Hematopoietic multipotent progenitor cell (in vitro differentiated cells): ENCODE measurements at regions not wholly inside any gene's neighbourhood (a gene's known extent, or its start where the extent isn't known, plus 50 kb on each side); places are given as distances from the start of the nearest gene placed in this dataset.
A peak's percentile ranks its signal among the peaks of the same experiment; 100 is the strongest.

Source experiments
- DNase-seq, 3 donors: peaks; one replicate each; pipeline ENCODE4 v3.0.0-alpha.2; 2011 to 2015; ENCODE audit warnings: low read depth in 2 of 3, low spot score in 2 of 3

- DNase-seq = no peak
These were observed 1419.9 kb upstream of the TMEM132C start for GRCh38 chr12:126847005-126847629.

- no peak for DNase-seq
These were observed 1411.2 kb upstream of the TMEM132C start for GRCh38 chr12:126855768-126856167.

- DNase-seq = no peak
These were observed 1410.0 kb upstream of the TMEM132C start for GRCh38 chr12:126856958-126857357.

DNA sequence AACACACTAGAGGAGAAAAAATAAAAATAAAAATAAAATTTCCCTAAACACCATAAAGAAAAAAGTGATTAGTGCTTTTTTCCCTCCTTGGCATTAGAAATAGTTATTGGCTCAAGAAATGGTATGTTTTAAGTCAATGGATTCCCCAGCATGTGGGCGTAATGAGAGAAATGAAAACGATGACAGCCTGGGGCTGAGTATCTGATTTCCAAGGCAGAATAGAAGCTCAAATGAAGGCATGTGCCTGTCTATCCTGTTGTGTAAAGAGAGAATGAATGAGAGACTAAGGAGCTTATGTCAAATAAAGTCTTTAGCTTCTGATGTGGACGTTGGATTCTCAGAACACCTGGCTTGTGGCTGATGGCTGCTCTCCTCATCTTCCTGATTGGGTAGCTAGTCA is 1408.4 kb upstream of the TMEM132C start:
- DNase-seq = no peak

DNA sequence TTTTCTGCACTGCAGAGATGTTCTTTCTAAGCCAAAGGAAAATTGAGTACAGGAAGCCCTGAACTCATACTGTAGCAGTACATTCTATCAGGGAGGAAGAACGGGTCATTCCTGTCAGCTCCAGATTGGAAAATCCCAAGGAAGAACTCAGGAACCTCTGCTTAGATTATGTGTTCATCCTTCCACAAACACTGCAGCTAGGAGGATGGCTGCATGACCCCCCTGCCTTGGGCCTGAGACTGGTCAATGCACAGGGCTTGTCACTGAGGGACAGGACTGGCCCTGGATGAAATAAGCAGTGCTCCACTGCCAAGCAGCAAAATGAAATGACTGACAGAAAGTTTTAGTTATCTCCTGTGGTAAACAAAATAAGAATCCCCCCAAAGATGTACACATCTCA is 1406.8 kb upstream of the TMEM132C start:
- DNase-seq = no peak

DNA sequence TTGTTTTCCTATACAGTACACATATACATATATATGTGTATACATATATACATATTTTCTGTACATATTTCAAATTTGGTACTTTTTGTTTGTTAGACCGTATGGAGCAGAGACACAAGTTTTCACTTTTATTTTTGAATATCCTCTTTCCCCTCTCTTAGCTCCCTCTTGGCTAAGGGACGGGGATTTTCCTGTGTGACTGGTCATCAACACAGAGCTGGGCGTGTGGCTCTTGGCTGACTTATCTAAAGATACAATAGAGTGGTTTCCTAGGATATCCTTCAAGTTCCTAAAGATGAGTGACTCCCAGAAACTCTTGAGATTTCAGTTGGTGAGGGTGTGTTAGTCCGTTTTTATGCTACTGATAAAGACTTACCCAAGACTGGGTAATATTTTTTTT is 1404.5 kb upstream of the TMEM132C start:
- DNase-seq = no peak

DNA sequence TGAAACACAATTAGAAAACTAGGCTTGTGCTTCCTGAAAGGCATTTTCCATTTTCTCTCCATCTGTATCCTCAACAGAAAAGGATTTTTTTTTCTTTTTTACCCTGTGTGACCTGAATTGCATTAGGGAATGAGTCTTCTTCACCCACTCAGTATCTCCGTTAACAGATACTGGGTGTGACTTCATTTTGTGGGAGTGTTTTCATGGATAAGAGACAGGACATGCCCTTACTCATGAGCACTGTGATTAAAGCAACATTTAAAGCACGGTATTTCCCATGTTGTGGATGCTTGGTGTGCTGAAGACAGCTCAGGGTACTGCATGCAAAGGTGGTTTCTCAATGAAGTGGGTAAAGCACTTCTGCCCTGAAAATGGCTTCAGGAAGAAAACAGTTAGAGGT is 1397.3 kb upstream of the TMEM132C start:
- no peak for DNase-seq

- DNase-seq = no peak
These were observed 1393.3 kb upstream of the TMEM132C start for GRCh38 chr12:126873701-126874100.

- peak; percentile 11 to 46 (median 35) for DNase-seq
These were observed 1392.4 kb upstream of the TMEM132C start for GRCh38 chr12:126874427-126875026.

GRCh38 chr12:126879842-126880241 is 1387.1 kb upstream of the TMEM132C start:
- DNase-seq = no peak

DNA sequence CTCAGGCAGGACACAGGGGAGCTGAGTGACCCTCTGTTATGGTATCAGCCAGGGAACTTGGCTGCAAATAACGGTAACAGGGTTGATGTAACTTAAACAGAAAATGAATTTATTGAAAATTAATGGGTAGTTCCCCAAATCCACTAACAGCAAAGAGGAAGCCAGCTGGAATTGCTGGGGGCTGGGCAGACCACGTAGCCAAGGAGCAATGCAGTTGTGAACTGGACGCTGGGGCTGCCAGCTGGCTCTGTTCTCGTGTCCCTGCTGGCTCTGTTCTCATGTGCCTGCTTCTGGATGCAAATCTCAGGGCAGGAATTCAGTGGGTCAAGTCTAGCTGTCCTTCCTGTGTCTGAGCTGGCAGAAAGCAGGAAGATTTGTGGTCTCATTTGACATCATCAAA is 1383.3 kb upstream of the TMEM132C start:
- no peak for DNase-seq

DNA sequence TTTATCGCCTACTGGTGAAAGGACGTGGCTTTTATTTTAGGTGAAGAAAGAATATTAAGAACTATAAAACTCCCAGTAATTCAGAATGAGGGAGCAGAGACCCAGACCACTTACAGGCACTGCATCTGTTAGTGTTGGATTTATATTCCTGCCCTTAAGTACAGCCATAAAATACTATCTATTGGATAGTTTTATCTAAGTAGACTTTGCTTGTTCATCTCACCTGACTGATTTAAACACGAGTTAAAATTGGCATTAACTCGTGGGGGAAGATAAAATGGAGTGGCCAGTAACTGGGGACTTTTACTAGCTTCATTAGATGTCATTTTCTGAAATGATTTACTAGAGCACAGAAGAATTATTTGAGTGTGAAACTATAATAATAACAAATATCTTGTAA is 1377.5 kb upstream of the TMEM132C start:
- DNase-seq = no peak

DNA sequence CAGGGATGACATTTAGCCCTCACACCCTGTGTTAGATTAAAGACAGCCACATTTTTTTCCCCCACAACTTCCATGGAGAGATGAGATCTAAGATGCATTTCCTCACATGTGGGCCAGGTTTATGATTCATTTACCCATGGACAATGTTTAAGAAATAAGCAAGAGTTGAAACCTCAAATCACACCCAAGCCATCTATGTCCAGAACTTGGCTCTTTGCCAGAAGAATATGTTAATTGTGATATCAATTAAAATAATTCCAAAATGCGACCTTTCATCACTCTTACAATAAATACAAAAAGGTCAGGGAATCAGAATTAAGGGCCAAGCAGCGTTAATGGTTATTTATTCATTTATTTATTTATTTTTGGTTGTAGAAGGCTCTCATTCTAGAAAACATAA is 1376.9 kb upstream of the TMEM132C start:
- DNase-seq = no peak

DNA sequence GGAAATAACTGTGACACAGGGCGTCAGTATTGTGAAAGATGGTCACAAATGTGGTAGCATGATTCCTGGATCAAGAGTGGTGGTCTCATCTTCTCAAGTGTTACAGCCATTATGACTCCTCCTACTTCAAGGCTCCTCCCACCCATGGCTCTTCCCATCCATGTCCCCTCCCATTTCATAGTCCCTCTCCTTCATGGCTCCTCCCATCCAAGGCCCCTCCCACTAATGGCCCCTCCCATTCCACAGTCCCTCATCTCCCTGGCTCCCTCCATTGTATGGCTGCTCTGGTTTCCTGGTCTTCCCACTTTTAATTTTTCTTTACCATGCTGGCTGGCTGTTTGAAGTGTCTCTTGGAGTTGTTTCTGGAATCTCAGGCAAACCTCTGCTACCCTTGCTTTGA is 1375.2 kb upstream of the TMEM132C start:
- no peak for DNase-seq

GRCh38 chr12:126895951-126896913 is 1370.7 kb upstream of the TMEM132C start:
- DNase-seq = no peak

GRCh38 chr12:126897102-126897501 is 1369.9 kb upstream of the TMEM132C start:
- no peak for DNase-seq

GRCh38 chr12:126897778-126898177 is 1369.2 kb upstream of the TMEM132C start:
- DNase-seq = no peak

- DNase-seq = no peak
These were observed 1368.4 kb upstream of the TMEM132C start for GRCh38 chr12:126898562-126898961.

- DNase-seq = no peak
These were observed 1366.8 kb upstream of the TMEM132C start for GRCh38 chr12:126899926-126900792.

GRCh38 chr12:126903027-126903876 is 1363.7 kb upstream of the TMEM132C start:
- DNase-seq = no peak
